Uterus (tissue), 2 donors: ENCODE measurements at regions not wholly inside any gene's neighbourhood (a gene's known extent, or its start where the extent isn't known, plus 50 kb on each side); places are given as distances from the start of the nearest gene placed in this dataset.

Source experiments
- POLR2A ChIP-seq, 2 donors: fragments of 450-650 bp; IDR thresholded peaks; one replicate each; pipeline ENCODE4 v1.6.1; 2016; ENCODE audit warnings: antibody characterized with exemption in 2 of 2, mild to moderate bottlenecking in 1 of 2, moderate library complexity in 1 of 2
- TF ChIP-seq, protein P1 (sequence below), 4 experiments: fragments of 200-600 bp in 2 of 4; fragments of 450-650 bp in 2 of 4; sonication (generic) in 2 of 4; IDR thresholded peaks; one replicate each; pipeline ENCODE4 v1.5.1; 2016 to 2019; ENCODE audit warnings: antibody characterized with exemption in 4 of 4, mild to moderate bottlenecking in 2 of 4, moderate library complexity in 1 of 4

DNA sequence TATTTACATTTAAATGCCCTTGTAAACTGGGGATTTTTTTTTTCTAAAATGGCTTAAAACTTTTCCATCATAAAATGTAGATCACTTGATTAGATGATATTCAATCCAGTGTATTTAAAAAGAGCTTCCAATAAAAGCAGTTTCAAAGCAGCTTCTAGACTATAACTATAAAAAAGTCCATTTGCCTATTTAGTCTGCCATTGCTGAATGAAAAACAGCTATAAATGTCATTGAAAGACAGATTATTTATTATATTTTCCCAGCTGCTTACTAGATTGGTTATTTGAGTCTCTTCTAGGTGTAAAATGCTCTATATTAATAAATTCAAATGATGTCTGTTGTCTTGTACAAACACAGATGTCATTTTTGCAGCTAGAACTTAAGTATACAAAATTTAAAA lies 414.8 kb downstream of the RMST start:
- TF ChIP-seq, protein P1, sequence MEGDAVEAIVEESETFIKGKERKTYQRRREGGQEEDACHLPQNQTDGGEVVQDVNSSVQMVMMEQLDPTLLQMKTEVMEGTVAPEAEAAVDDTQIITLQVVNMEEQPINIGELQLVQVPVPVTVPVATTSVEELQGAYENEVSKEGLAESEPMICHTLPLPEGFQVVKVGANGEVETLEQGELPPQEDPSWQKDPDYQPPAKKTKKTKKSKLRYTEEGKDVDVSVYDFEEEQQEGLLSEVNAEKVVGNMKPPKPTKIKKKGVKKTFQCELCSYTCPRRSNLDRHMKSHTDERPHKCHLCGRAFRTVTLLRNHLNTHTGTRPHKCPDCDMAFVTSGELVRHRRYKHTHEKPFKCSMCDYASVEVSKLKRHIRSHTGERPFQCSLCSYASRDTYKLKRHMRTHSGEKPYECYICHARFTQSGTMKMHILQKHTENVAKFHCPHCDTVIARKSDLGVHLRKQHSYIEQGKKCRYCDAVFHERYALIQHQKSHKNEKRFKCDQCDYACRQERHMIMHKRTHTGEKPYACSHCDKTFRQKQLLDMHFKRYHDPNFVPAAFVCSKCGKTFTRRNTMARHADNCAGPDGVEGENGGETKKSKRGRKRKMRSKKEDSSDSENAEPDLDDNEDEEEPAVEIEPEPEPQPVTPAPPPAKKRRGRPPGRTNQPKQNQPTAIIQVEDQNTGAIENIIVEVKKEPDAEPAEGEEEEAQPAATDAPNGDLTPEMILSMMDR (IDR thresholded peaks at IDR 0.05): no peak
- TF ChIP-seq POLR2A (IDR thresholded peaks at IDR 0.05): no peak
